Astrocyte (in vitro differentiated cells and primary cell): ENCODE measurements at regions not wholly inside any gene's neighbourhood (a gene's known extent, or its start where the extent isn't known, plus 50 kb on each side); places are given as distances from the start of the nearest gene placed in this dataset.

Experiments used
- DNase-seq: peaks from one replicate; pipeline ENCODE4 v3.0.0-alpha.2; 2010; ENCODE audit warnings: low read depth
- FAIRE-seq: peaks from 2 replicates; lab custom pipeline; 2011; peaks lifted over from hg19 to GRCh38; lab: Jason Lieb, UNC
- H2AFZ ChIP-seq: 2 replicates; pipeline ENCODE4 v1.6.0; 2012; ENCODE audit warnings: low read depth, low read length, inconsistent platforms
- H3K27ac ChIP-seq: 2 replicates; pipeline ENCODE4 v1.5.1; 2011; ENCODE audit warnings: low read depth, low read length, inconsistent platforms
- H3K27me3 ChIP-seq: 2 replicates; pipeline ENCODE4 v1.6.0; 2011; ENCODE audit warnings: low read length, inconsistent platforms; ENCODE audit not compliant: insufficient read depth
- H3K36me3 ChIP-seq: 2 replicates; pipeline ENCODE4 v1.5.1; 2011; ENCODE audit warnings: low read length, inconsistent platforms; ENCODE audit not compliant: insufficient read depth
- H3K4me1 ChIP-seq: 2 replicates; pipeline ENCODE4 v1.5.1; 2011; ENCODE audit warnings: low read length, inconsistent platforms; ENCODE audit not compliant: insufficient read depth
- H3K4me2 ChIP-seq: 2 replicates; pipeline ENCODE4 v1.6.0; 2012; ENCODE audit warnings: low read length, inconsistent platforms
- H3K4me3 ChIP-seq: 2 replicates; pipeline ENCODE4 v1.5.1; 2011; ENCODE audit warnings: low read depth, mild to moderate bottlenecking, low read length, inconsistent platforms; ENCODE audit not compliant: insufficient read depth
- H3K79me2 ChIP-seq: 2 replicates; pipeline ENCODE4 v1.6.0; 2012; ENCODE audit warnings: mild to moderate bottlenecking, low read length, inconsistent platforms; ENCODE audit not compliant: insufficient read depth
- H3K9ac ChIP-seq: 2 replicates; pipeline ENCODE4 v1.6.0; 2012; ENCODE audit warnings: mild to moderate bottlenecking, low read length, inconsistent platforms
- H3K9me3 ChIP-seq: 2 replicates; pipeline ENCODE4 v1.5.1; 2012; ENCODE audit warnings: low read depth, mild to moderate bottlenecking, low read length, inconsistent platforms; ENCODE audit not compliant: insufficient read depth
- H4K20me1 ChIP-seq: 2 replicates; pipeline ENCODE4 v1.6.0; 2012; ENCODE audit warnings: low read length, inconsistent platforms; ENCODE audit not compliant: insufficient read depth
- H3K27ac Mint-ChIP-seq: one replicate; pipeline ENCODE4 v1.8.0; 2021; ENCODE audit warnings: mild to moderate bottlenecking, mixed read lengths; ENCODE audit not compliant: unreplicated experiment
- H3K27me3 Mint-ChIP-seq: one replicate; pipeline ENCODE4 v1.8.0; 2021; ENCODE audit warnings: low read depth, mixed read lengths; ENCODE audit not compliant: unreplicated experiment
- H3K36me3 Mint-ChIP-seq: one replicate; pipeline ENCODE4 v1.8.0; 2021; ENCODE audit warnings: low read depth, mixed read lengths; ENCODE audit not compliant: unreplicated experiment
- H3K4me1 Mint-ChIP-seq: one replicate; pipeline ENCODE4 v1.8.0; 2021; ENCODE audit warnings: low read depth, mixed read lengths; ENCODE audit not compliant: unreplicated experiment
- H3K4me3 Mint-ChIP-seq: one replicate; pipeline ENCODE4 v1.8.0; 2021; ENCODE audit warnings: mild to moderate bottlenecking, moderate library complexity, mixed read lengths; ENCODE audit not compliant: unreplicated experiment
- H3K9me3 Mint-ChIP-seq: one replicate; pipeline ENCODE4 v1.8.0; 2021; ENCODE audit warnings: mild to moderate bottlenecking, mixed read lengths; ENCODE audit not compliant: unreplicated experiment
- EZH2 ChIP-seq: IDR thresholded peaks from 2 replicates; pipeline ENCODE4 v1.6.1; 2012; ENCODE audit warnings: mild to moderate bottlenecking, low read length, inconsistent platforms; ENCODE audit not compliant: insufficient read depth
- TF ChIP-seq, protein P1 (sequence below): IDR thresholded peaks from 2 replicates; pipeline ENCODE4 v1.5.1; 2011; ENCODE audit warnings: low read depth, mild to moderate bottlenecking, inconsistent platforms, low read length, moderate library complexity; ENCODE audit not compliant: insufficient read depth

DNA sequence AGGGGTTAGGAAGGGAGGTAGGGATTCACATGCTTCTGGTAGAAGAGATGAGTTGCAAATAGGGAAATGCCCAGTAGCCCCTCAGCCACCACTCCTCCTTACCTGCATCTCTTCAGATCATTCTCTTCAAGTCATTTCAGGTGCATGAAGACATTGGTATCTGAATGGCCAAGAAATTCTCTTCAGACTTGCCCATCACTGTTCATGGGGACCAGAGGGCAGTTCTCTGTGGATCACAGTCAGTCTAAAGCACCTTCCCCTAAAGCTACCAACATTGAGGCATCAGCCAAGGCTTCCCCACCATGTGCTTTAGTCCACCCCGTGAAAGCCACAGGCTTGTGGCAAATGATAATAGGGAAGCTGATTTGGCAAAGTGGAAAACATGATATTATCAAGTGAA is 319.4 kb upstream of the ZNF32 start:
- peaks cover 33% of the 10 kb centered on the region for H3K27me3 Mint-ChIP-seq
- no peak for FAIRE-seq
- TF ChIP-seq, protein P1, sequence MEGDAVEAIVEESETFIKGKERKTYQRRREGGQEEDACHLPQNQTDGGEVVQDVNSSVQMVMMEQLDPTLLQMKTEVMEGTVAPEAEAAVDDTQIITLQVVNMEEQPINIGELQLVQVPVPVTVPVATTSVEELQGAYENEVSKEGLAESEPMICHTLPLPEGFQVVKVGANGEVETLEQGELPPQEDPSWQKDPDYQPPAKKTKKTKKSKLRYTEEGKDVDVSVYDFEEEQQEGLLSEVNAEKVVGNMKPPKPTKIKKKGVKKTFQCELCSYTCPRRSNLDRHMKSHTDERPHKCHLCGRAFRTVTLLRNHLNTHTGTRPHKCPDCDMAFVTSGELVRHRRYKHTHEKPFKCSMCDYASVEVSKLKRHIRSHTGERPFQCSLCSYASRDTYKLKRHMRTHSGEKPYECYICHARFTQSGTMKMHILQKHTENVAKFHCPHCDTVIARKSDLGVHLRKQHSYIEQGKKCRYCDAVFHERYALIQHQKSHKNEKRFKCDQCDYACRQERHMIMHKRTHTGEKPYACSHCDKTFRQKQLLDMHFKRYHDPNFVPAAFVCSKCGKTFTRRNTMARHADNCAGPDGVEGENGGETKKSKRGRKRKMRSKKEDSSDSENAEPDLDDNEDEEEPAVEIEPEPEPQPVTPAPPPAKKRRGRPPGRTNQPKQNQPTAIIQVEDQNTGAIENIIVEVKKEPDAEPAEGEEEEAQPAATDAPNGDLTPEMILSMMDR = no peak
- TF ChIP-seq EZH2 = no peak

DNA sequence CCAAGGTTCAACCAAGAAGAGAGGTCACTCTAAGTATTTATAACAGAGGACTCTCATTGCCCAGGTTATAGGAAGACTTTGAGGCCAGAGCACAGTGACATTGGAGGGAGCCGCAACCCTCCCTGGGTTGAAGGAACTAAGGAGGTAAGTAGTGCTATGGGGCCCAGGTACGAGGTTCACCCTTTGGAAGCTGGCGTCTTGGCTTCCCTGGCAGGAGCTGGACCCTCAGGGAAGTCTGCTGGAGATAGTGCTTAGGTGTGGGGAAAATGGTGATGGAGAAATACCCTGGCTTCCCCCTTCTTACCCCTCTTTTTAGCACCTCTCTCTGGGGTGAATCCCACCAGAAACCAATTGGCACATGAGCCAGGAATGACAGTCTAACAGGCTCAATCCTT is 317.9 kb upstream of the ZNF32 start:
- H3K4me2 ChIP-seq = no peak overlapping the region
- no peak overlapping the region for H3K4me3 ChIP-seq
- no peak overlapping the region for H3K27ac ChIP-seq
- H3K4me1 Mint-ChIP-seq = peaks cover 2% of the 10 kb centered on the region
- no peak overlapping the region for H3K4me3 Mint-ChIP-seq
- no peak overlapping the region for H2AFZ ChIP-seq
- FAIRE-seq = no peak
- peaks cover 41% of the 10 kb centered on the region for H3K27me3 Mint-ChIP-seq
- H3K4me1 ChIP-seq = no peaks in the 10 kb centered on the region
- H3K9me3 Mint-ChIP-seq = peaks cover 2% of the 10 kb centered on the region
- no peak for TF ChIP-seq EZH2
- TF ChIP-seq, protein P1 = no peak
- no peaks in the 10 kb centered on the region for H3K36me3 ChIP-seq
- H4K20me1 ChIP-seq = no peaks in the 10 kb centered on the region
- no peaks in the 10 kb centered on the region for H3K27me3 ChIP-seq
- H3K27ac Mint-ChIP-seq = no peak overlapping the region
- no peaks in the 10 kb centered on the region for H3K9me3 ChIP-seq
- DNase-seq = no peak
- no peaks in the 10 kb centered on the region for H3K79me2 ChIP-seq
- no peak overlapping the region for H3K9ac ChIP-seq
- H3K36me3 Mint-ChIP-seq = no peaks in the 10 kb centered on the region

More for the DNA sequence above, 319.4 kb upstream of the ZNF32 start:
- Histone ChIP-seq H3K9me3 (no peaks in the 10 kb centered on the region), H3K36me3 (no peaks in the 10 kb centered on the region), H4K20me1 (no peaks in the 10 kb centered on the region), H3K27ac (no peak overlapping the region), H3K79me2 (no peaks in the 10 kb centered on the region), H3K4me1 (no peaks in the 10 kb centered on the region), H3K4me3 (no peak overlapping the region), H3K27me3 (no peaks in the 10 kb centered on the region), H3K4me2 (no peak overlapping the region), H2AFZ (no peak overlapping the region), H3K9ac (no peak overlapping the region)
- Mint-ChIP-seq H3K27ac (no peak overlapping the region), H3K36me3 (no peaks in the 10 kb centered on the region), H3K9me3 (peaks cover 2% of the 10 kb centered on the region), H3K4me3 (no peak overlapping the region), H3K4me1 (peaks cover 2% of the 10 kb centered on the region)
- DNase-seq = no peak

DNA sequence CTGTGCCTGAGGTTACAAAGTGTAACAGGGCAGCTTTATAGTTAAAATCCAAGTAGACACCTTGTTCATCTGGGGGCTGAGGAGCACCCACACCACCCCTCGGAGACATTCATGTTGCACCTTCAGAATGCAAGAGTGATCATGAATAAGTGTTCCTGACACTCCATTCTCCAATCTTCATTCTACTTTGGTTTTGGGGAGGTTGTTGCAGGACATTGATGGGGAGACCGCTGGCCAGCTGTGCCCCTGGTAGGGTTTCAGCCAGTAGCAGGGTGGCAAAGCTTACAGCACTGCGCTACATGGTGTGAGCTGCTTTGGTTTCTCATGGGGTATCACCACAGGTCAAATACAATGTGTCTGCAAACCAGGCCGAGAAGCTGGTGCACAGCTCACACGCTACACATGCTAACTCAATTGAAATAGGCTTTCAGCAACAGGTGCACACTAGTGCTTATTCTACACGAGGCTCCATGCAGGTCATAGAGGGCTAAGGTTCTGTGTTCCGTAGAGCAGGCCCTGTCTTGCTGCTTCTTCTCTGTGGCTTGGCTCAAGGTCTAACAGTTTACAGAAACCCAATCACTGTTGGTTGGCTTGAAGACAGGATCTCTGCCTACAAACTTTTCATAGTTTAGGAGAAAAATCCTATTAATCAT is 317.4 kb upstream of the ZNF32 start:
- Histone ChIP-seq H3K9ac (no peak overlapping the region), H3K4me1 (no peaks in the 10 kb centered on the region), H3K79me2 (no peaks in the 10 kb centered on the region), H3K4me3 (no peak overlapping the region), H2AFZ (no peak overlapping the region), H3K36me3 (no peaks in the 10 kb centered on the region), H3K9me3 (no peaks in the 10 kb centered on the region), H3K27ac (no peak overlapping the region), H4K20me1 (no peaks in the 10 kb centered on the region), H3K4me2 (no peak overlapping the region), H3K27me3 (no peaks in the 10 kb centered on the region)
- no peak for TF ChIP-seq EZH2
- TF ChIP-seq, protein P1 = no peak
- peak; percentile 8 for DNase-seq
- H3K4me1 Mint-ChIP-seq = peaks cover 2% of the 10 kb centered on the region
- peaks cover 41% of the 10 kb centered on the region for H3K27me3 Mint-ChIP-seq
- FAIRE-seq = no peak
- H3K36me3 Mint-ChIP-seq = no peaks in the 10 kb centered on the region
- H3K27ac Mint-ChIP-seq = no peak overlapping the region
- peaks cover 2% of the 10 kb centered on the region for H3K9me3 Mint-ChIP-seq
- no peak overlapping the region for H3K4me3 Mint-ChIP-seq
